Keratinocyte (primary cell): ENCODE measurements at regions not wholly inside any gene's neighbourhood (a gene's known extent, or its start where the extent isn't known, plus 50 kb on each side); places are given as distances from the start of the nearest gene placed in this dataset.

Experiments
- DNase-seq: peaks from one replicate; pipeline ENCODE4 v3.0.0-alpha.2; 2011; ENCODE audit warnings: low read depth, missing footprints, low spot score
- FAIRE-seq: peaks from 2 replicates; lab custom pipeline; 2011; peaks lifted over from hg19 to GRCh38; lab: Jason Lieb, UNC
- H2AFZ ChIP-seq: 2 replicates; pipeline ENCODE4 v1.6.0; 2012; ENCODE audit warnings: low read length, control low read depth, inconsistent platforms; ENCODE audit not compliant: control insufficient read depth
- H3K27ac ChIP-seq: 2 replicates; pipeline ENCODE4 v1.5.1; 2011; ENCODE audit warnings: low read length; ENCODE audit not compliant: control insufficient read depth, insufficient read depth
- H3K27me3 ChIP-seq: 3 replicates; pipeline ENCODE4 v1.6.0; 2011; ENCODE audit warnings: low read length; ENCODE audit not compliant: control insufficient read depth, insufficient read depth; ENCODE audit errors: extremely low read depth
- H3K36me3 ChIP-seq, 2 experiments: 2 replicates in 1 of 2; 3 replicates in 1 of 2; pipeline ENCODE4 v1.5.1; 2011; ENCODE audit warnings: low read length in 2 of 2, mild to moderate bottlenecking in 1 of 2; ENCODE audit not compliant: control insufficient read depth in 2 of 2, insufficient read depth in 2 of 2; ENCODE audit errors: extremely low read depth in 1 of 2
- H3K4me1 ChIP-seq: 3 replicates; pipeline ENCODE4 v1.5.1; 2011; ENCODE audit warnings: low read length; ENCODE audit not compliant: control insufficient read depth, insufficient read depth; ENCODE audit errors: extremely low read depth
- H3K4me2 ChIP-seq: 3 replicates; pipeline ENCODE4 v1.6.0; 2011; ENCODE audit warnings: low read depth, low read length; ENCODE audit not compliant: control insufficient read depth, insufficient read depth; ENCODE audit errors: extremely low read depth
- H3K4me3 ChIP-seq, 3 experiments: fragments of 200-600 bp in 1 of 3; sonication (generic) in 1 of 3; 2 replicates in 2 of 3; 3 replicates in 1 of 3; pipeline ENCODE4 v1.5.1; 2011 to 2016; ENCODE audit warnings: low read length in 3 of 3, mild to moderate bottlenecking in 3 of 3, control low read depth in 2 of 3, inconsistent platforms in 1 of 3, low read depth in 1 of 3, mixed read lengths in 1 of 3, mixed run types in 1 of 3, moderate library complexity in 1 of 3; ENCODE audit not compliant: control insufficient read depth in 2 of 3, insufficient read depth in 2 of 3; ENCODE audit errors: extremely low read depth in 1 of 3
- H3K79me2 ChIP-seq: 2 replicates; pipeline ENCODE4 v1.6.0; 2012; ENCODE audit warnings: low read length; ENCODE audit not compliant: control insufficient read depth, insufficient read depth
- H3K9ac ChIP-seq: 3 replicates; pipeline ENCODE4 v1.6.0; 2011; ENCODE audit warnings: low read length; ENCODE audit not compliant: control insufficient read depth, insufficient read depth; ENCODE audit errors: extremely low read depth
- H3K9me1 ChIP-seq: 3 replicates; pipeline ENCODE4 v1.6.0; 2011; ENCODE audit warnings: low read length; ENCODE audit not compliant: control insufficient read depth, insufficient read depth; ENCODE audit errors: extremely low read depth
- H3K9me3 ChIP-seq: 2 replicates; pipeline ENCODE4 v1.5.1; 2012; ENCODE audit warnings: low read depth, low read length; ENCODE audit not compliant: control insufficient read depth
- H4K20me1 ChIP-seq: 3 replicates; pipeline ENCODE4 v1.6.0; 2011; ENCODE audit warnings: low read length; ENCODE audit not compliant: control insufficient read depth, insufficient read depth; ENCODE audit errors: extremely low read depth
- EZH2 ChIP-seq: IDR thresholded peaks from one replicate; pipeline ENCODE4 v1.6.1; 2012; ENCODE audit warnings: inconsistent platforms, mild to moderate bottlenecking, low read length, moderate library complexity
- dilution Hi-C: fragments of 300-500 bp; cut with MboI; formaldehyde crosslinking; loops from one replicate; pipeline ENCODE4 v1.7.0; 2020; ENCODE audit warnings: low sequenced_read_pairs; ENCODE audit not compliant: extremely low pct_ligation_motif_present
- TF ChIP-seq, protein P1 (sequence below), 3 experiments: IDR thresholded peaks in 1 of 3; conservative IDR thresholded peaks in 1 of 3; optimal IDR thresholded peaks in 1 of 3; 2 replicates in 2 of 3; 3 replicates in 1 of 3; pipeline versions ENCODE3 to v1.5.1; 2011; ENCODE audit warnings: low read length in 3 of 3, mild to moderate bottlenecking in 3 of 3, moderate library complexity in 2 of 3, control low read depth in 1 of 3, inconsistent platforms in 1 of 3; ENCODE audit not compliant: insufficient read depth in 2 of 3; ENCODE audit errors: extremely low read depth in 1 of 3

DNA sequence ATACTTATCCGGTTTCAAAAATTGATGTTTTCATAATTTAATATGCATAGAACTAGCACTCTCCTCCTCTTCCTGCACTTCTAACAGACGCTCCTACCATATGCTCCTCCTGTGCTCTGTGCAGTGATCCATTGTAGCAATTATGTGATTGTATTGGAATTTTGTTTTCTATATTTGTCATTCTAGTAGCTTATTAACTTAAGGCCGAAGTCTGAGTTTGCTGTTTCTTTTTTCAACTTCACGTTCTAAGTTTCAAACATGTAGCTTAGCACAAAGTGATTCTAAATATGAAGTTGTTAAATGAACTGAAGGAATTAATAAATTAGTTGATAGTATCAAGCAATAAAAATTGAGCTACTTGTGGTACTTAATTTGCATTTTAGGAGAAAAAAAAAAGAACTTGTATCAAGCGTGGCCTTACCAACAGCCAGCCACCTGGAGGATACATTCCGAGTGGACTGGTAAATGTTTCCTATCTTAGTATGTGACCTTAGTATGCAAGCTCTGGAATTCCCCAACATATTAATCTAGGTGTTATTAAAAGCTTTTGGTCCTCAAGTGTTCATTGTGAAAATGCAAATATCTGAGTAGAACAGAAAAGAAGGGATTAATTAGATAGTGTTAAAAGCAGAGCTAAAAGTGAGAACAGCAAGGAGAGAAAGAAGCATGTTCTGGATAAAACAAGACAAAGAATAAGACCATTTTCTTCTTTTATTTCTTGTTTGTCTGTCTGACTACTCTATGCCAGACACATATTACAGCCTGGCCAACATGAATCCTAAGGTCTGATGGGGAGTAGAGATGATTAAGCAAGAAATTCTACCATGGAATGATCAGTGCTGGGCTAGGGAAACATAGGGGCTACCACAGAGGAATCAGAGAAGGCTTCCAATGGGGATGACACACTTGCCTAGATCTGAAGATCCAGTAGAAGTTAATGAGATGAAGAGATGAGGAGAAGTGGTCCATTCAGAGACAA is 290.4 kb upstream of the MON1B start:
- Histone ChIP-seq H3K27me3 (no peaks in the 10 kb centered on the region), H3K27ac (no peak overlapping the region), H3K4me1 (no peaks in the 10 kb centered on the region), H4K20me1 (no peaks in the 10 kb centered on the region), H3K4me2 (no peak overlapping the region), H3K4me3 (no peak overlapping the region), H2AFZ (no peak overlapping the region), H3K36me3 (no peaks in the 10 kb centered on the region), H3K9ac (no peak overlapping the region), H3K9me1 (no peaks in the 10 kb centered on the region), H3K9me3 (no peaks in the 10 kb centered on the region), H3K79me2 (no peaks in the 10 kb centered on the region)
- dilution Hi-C loops = no loop called here
- TF ChIP-seq EZH2 = no peak
- TF ChIP-seq, protein P1, sequence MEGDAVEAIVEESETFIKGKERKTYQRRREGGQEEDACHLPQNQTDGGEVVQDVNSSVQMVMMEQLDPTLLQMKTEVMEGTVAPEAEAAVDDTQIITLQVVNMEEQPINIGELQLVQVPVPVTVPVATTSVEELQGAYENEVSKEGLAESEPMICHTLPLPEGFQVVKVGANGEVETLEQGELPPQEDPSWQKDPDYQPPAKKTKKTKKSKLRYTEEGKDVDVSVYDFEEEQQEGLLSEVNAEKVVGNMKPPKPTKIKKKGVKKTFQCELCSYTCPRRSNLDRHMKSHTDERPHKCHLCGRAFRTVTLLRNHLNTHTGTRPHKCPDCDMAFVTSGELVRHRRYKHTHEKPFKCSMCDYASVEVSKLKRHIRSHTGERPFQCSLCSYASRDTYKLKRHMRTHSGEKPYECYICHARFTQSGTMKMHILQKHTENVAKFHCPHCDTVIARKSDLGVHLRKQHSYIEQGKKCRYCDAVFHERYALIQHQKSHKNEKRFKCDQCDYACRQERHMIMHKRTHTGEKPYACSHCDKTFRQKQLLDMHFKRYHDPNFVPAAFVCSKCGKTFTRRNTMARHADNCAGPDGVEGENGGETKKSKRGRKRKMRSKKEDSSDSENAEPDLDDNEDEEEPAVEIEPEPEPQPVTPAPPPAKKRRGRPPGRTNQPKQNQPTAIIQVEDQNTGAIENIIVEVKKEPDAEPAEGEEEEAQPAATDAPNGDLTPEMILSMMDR (optimal IDR thresholded peaks at IDR 0.05 in 1 of 3, IDR thresholded peaks at IDR 0.05 in 1 of 3, conservative IDR thresholded peaks at IDR 0.05 in 1 of 3; ENCODE audit: extremely low read depth in 1 of 3, insufficient read depth in 2 of 3, low read length in 3 of 3) = no peak
- DNase-seq (no peak), FAIRE-seq (no peak)

DNA sequence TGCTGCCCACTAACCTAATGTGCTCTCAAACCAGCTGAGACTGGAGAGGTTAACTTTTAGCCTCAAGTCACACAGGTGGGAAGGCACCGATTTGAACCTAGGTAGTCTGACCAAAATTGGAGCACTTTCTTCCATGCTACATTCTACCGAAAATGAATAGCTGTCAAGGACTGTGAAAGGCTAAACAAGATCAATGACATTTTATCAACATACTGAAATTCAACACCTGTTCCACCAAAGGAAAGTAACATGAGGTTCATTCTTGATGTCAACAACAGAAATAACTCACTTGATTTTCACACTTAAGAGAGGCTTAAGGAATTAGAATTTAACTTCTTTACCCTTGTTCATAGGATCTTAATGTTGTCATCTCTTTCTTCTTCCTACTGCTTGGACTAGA is 284.4 kb upstream of the MON1B start:
- DNase-seq (no peak), FAIRE-seq (no peak)
- no peaks in the 10 kb centered on the region for H3K36me3 ChIP-seq
- H4K20me1 ChIP-seq = no peaks in the 10 kb centered on the region
- H3K27ac ChIP-seq = no peak overlapping the region
- H3K4me3 ChIP-seq = no peak overlapping the region
- no peaks in the 10 kb centered on the region for H3K9me1 ChIP-seq
- dilution Hi-C loops = no loop called here
- no peak overlapping the region for H3K4me2 ChIP-seq
- TF ChIP-seq, protein P1 (optimal IDR thresholded peaks at IDR 0.05 in 1 of 3, IDR thresholded peaks at IDR 0.05 in 1 of 3, conservative IDR thresholded peaks at IDR 0.05 in 1 of 3; ENCODE audit: extremely low read depth in 1 of 3, insufficient read depth in 2 of 3, low read length in 3 of 3) = no peak
- no peak overlapping the region for H3K9ac ChIP-seq
- H3K27me3 ChIP-seq = no peaks in the 10 kb centered on the region
- H3K9me3 ChIP-seq = peaks cover 2% of the 10 kb centered on the region
- H3K4me1 ChIP-seq = no peaks in the 10 kb centered on the region
- H3K79me2 ChIP-seq = no peaks in the 10 kb centered on the region
- no peak overlapping the region for H2AFZ ChIP-seq
